Mucosa of rectum (tissue), 2 donors: ENCODE measurements at regions not wholly inside any gene's neighbourhood (a gene's known extent, or its start where the extent isn't known, plus 50 kb on each side); places are given as distances from the start of the nearest gene placed in this dataset.

Source experiments
- H3K27ac ChIP-seq, 2 donors: one replicate each; pipeline ENCODE4 v1.7.0; 2013; ENCODE audit warnings: inconsistent platforms in 2 of 2, low read depth in 2 of 2, low read length in 2 of 2
- H3K27me3 ChIP-seq, 2 donors: one replicate each; pipeline ENCODE4 v1.7.0; 2013; ENCODE audit warnings: low read length in 2 of 2; ENCODE audit not compliant: control insufficient read depth in 2 of 2, insufficient read depth in 2 of 2
- H3K36me3 ChIP-seq, 2 donors: one replicate each; pipeline ENCODE4 v1.7.0; 2013; ENCODE audit warnings: low read length in 2 of 2; ENCODE audit not compliant: control insufficient read depth in 2 of 2, insufficient read depth in 2 of 2
- H3K4me1 ChIP-seq, 2 donors: one replicate each; pipeline ENCODE4 v1.7.0; 2013; ENCODE audit warnings: low read length in 2 of 2, mild to moderate bottlenecking in 1 of 2; ENCODE audit not compliant: control insufficient read depth in 2 of 2, insufficient read depth in 2 of 2
- H3K4me3 ChIP-seq, 2 donors: one replicate each; pipeline ENCODE4 v1.7.0; 2013; ENCODE audit warnings: low read length in 2 of 2
- H3K9ac ChIP-seq, 2 donors: one replicate each; pipeline ENCODE4 v1.7.0; 2013; ENCODE audit warnings: low read length in 2 of 2, low read depth in 1 of 2, mild to moderate bottlenecking in 1 of 2
- H3K9me3 ChIP-seq, 2 donors: one replicate each; pipeline ENCODE4 v1.7.0; 2013; ENCODE audit warnings: low read length in 2 of 2; ENCODE audit not compliant: control insufficient read depth in 2 of 2
- donor health status: healthy.
- donor health status: Normal muscosa, but diverticular disease.

GRCh38 chr3:28109829-28110228 is 131.6 kb upstream of the CMC1 start:
- no peak overlapping the region for H3K4me3 ChIP-seq
- H3K9me3 ChIP-seq = no peaks in the 10 kb centered on the region
- no peaks in the 10 kb centered on the region for H3K4me1 ChIP-seq
- no peak overlapping the region for H3K27ac ChIP-seq
- H3K27me3 ChIP-seq = no peaks in the 10 kb centered on the region
- H3K36me3 ChIP-seq = no peaks in the 10 kb centered on the region
- H3K9ac ChIP-seq = no peak overlapping the region

- Histone ChIP-seq H3K9ac (no peak overlapping the region), H3K36me3 (no peaks in the 10 kb centered on the region), H3K4me3 (no peak overlapping the region), H3K27me3 (no peaks in the 10 kb centered on the region), H3K9me3 (no peaks in the 10 kb centered on the region), H3K27ac (no peak overlapping the region), H3K4me1 (no peaks in the 10 kb centered on the region)
Observed at GRCh38 chr3:28110869-28111268, 130.6 kb upstream of the CMC1 start.

DNA sequence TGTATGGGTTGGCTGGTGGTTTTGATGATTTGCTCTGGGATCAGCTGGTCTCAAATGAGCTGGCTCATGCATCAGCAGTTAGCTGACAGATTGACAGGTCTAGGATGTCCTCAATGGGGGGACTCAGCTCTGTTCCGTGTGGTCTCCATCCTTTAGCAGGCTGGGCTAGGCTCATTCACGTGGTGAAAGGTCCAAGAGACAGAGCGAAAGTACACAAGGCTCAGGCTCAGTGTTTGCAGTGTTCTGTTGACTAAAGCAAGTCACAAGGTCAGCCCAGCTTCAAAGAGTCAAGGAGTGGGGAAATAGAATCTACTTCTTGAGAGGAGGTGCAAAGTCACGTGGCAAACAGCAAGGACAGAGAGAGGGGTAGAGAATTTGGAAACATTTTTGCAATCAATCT is 126.5 kb upstream of the CMC1 start:
- H3K27me3 ChIP-seq = no peaks in the 10 kb centered on the region
- H3K4me3 ChIP-seq = no peak overlapping the region
- H3K9ac ChIP-seq = no peak overlapping the region
- no peak overlapping the region for H3K27ac ChIP-seq
- no peaks in the 10 kb centered on the region for H3K9me3 ChIP-seq
- no peaks in the 10 kb centered on the region for H3K4me1 ChIP-seq
- H3K36me3 ChIP-seq = no peaks in the 10 kb centered on the region

DNA sequence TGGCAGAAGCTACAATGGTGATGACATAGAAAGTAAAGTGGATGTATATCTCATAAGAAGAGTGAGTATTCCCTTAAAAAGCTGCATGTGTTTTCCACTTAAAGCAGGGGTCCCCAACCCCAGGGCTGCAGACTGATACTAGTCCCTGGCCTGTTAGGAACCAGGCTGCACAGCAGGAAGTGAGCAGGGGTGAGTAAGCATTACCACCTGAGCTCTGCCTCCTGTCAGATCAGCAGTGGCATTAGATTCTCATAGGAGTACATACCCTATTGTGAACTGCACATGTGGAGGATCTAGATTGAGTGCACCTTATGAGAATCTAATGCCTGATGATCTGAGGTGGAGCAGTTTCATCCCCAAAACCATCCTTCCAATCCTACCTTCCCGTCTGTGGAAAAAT is 126.1 kb upstream of the CMC1 start:
- Histone ChIP-seq H3K27ac (no peak overlapping the region), H3K27me3 (no peaks in the 10 kb centered on the region), H3K4me1 (no peaks in the 10 kb centered on the region), H3K9ac (no peak overlapping the region), H3K9me3 (no peaks in the 10 kb centered on the region), H3K4me3 (no peak overlapping the region), H3K36me3 (no peaks in the 10 kb centered on the region)

GRCh38 chr3:28117598-28117997 is 123.8 kb upstream of the CMC1 start:
- no peak overlapping the region for H3K9ac ChIP-seq
- H3K27ac ChIP-seq = no peak overlapping the region
- no peak overlapping the region for H3K4me3 ChIP-seq
- no peaks in the 10 kb centered on the region for H3K36me3 ChIP-seq
- no peaks in the 10 kb centered on the region for H3K9me3 ChIP-seq
- no peaks in the 10 kb centered on the region for H3K27me3 ChIP-seq
- no peaks in the 10 kb centered on the region for H3K4me1 ChIP-seq

DNA sequence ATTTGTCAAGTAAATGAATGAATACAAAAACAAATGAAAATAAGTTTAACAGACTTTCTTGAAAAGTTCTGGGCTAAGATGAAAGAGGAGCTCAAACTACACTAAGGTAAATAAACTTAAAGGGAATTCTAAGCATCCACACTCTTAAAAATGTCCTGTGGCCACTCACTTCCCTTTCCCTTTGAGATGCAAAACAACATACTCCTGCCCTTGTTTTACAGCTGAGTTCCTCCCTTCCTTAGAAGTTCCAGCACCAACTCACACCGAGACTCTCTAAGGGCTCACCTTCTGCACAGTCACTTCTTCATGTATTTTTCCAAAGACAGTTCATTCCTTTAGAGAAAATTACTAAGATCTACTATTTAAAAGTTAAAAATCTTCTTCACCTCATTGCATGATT is 123.3 kb upstream of the CMC1 start:
- Histone ChIP-seq H3K4me1 (no peaks in the 10 kb centered on the region), H3K27me3 (no peaks in the 10 kb centered on the region), H3K27ac (no peak overlapping the region), H3K9ac (no peak overlapping the region), H3K9me3 (no peaks in the 10 kb centered on the region), H3K36me3 (no peaks in the 10 kb centered on the region), H3K4me3 (no peak overlapping the region)

DNA sequence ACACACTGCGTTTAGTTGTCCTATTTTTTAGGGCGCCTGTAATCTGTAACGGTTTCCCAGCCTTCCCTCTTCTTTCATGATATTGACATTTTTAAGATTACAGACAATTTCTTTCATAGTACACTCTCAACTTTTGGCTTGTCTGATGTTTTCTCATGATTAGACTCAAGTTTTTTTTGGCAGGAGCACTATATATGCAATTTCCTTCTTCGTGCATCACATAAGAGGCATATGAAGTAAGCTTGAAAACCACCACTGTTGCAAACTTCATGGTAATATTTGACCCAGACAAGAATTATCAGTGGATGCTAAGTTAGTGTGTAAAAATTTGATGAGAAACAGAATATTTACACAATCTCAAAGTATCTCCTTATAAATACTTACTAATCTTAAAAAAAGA is 119.2 kb upstream of the CMC1 start:
- no peak overlapping the region for H3K27ac ChIP-seq

DNA sequence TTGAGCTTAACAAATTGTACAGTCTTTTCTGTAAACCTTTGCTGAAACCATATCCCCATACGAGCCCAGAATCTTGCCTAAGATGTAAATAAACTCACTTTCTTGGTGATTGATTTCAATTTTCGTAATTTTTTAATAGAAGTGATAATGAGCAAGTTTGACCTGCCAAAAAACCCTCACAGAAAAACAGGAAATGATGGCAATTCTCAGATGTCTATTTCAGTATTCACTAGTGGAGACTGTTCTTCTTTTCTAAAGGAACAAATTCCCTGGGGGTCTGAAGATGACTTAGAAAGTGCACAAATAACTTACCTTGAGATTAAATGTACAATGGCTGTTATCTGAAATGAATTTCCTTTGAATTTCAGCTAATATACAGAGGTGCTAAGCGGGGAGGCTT is 116.5 kb upstream of the CMC1 start:
- no peak overlapping the region for H3K9ac ChIP-seq
- no peaks in the 10 kb centered on the region for H3K27me3 ChIP-seq
- H3K9me3 ChIP-seq = no peaks in the 10 kb centered on the region
- no peaks in the 10 kb centered on the region for H3K36me3 ChIP-seq
- no peak overlapping the region for H3K27ac ChIP-seq
- H3K4me1 ChIP-seq = no peaks in the 10 kb centered on the region
- H3K4me3 ChIP-seq = no peak overlapping the region

More for the DNA sequence above, 119.2 kb upstream of the CMC1 start:
- H3K9ac ChIP-seq = no peak overlapping the region
- H3K27me3 ChIP-seq = no peaks in the 10 kb centered on the region
- H3K9me3 ChIP-seq = no peaks in the 10 kb centered on the region
- no peak overlapping the region for H3K4me3 ChIP-seq
- H3K36me3 ChIP-seq = no peaks in the 10 kb centered on the region
- H3K4me1 ChIP-seq = no peaks in the 10 kb centered on the region

DNA sequence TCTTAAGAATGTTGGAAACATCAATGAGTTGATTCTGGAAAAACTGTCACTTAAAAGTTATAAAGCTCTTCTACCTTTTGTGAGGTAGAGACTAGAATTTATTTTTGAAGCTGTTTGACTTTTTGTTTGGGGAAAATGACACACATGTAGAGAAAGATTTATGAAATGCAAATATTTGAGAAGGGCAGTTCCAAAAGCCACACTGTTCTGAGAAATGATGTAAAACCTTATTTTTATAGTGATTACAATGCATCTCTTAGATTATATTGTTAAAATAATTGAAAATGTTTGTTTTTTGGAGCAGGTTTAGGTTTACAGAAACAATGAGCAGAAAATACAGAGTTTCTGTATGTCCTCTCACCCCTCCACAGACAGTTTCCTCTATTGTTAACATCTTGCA is 116.1 kb upstream of the CMC1 start:
- Histone ChIP-seq H3K4me1 (no peaks in the 10 kb centered on the region), H3K9ac (no peak overlapping the region), H3K36me3 (no peaks in the 10 kb centered on the region), H3K27me3 (no peaks in the 10 kb centered on the region), H3K4me3 (no peak overlapping the region), H3K27ac (no peak overlapping the region), H3K9me3 (no peaks in the 10 kb centered on the region)

DNA sequence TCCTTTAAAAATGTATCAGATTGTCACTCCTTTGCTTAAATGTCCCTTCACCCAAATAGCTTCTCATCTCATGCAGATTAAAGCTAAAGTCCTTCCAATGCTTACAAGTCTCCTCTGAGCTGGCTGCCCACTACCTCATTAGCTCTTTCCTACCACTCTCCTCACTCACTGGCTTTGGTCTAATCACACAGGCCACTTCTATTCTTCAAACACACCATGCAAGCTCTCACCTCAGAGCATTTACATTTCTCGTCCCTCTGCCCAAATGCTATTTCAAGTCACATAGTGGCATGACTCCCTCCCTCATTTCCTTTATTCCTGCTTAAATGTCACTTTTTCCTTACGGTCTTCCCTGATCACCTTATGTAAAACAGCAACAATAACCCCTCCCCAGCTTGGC is 110.6 kb upstream of the CMC1 start:
- Histone ChIP-seq H3K27ac (no peak overlapping the region), H3K9ac (no peak overlapping the region), H3K4me3 (no peak overlapping the region), H3K4me1 (peaks cover 0 to 4% of the 10 kb centered on the region in 2 donors), H3K36me3 (no peaks in the 10 kb centered on the region), H3K9me3 (no peaks in the 10 kb centered on the region), H3K27me3 (no peaks in the 10 kb centered on the region)

DNA sequence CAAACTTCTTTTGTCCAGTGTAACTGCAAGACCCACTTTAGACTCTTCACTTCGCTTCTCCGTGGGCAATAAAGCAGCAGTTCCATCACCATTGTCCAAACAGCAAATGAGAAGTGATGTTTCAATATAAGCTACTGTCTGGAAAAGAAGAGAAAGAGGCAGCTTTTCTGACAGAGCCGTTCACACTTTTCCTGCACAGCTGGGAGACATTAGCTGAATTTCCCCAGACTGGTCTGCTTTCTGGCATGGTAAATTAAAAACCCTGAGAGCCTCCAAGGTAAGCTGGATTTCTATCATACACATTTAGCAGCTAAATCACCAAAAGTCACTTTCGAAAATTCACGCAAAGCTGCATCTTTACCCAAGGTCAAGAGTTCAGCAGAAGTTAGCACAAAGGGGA is 108.5 kb upstream of the CMC1 start:
- Histone ChIP-seq H3K27ac (no peak overlapping the region), H3K4me3 (no peak overlapping the region), H3K4me1 (peaks cover 0 to 4% of the 10 kb centered on the region in 2 donors), H3K9ac (no peak overlapping the region), H3K9me3 (no peaks in the 10 kb centered on the region), H3K36me3 (no peaks in the 10 kb centered on the region), H3K27me3 (no peaks in the 10 kb centered on the region)
